HG03196 (cell line): ENCODE measurements at regions not wholly inside any gene's neighbourhood (a gene's known extent, or its start where the extent isn't known, plus 50 kb on each side); places are given as distances from the start of the nearest gene placed in this dataset.
A peak's percentile ranks its signal among the peaks of the same experiment; 100 is the strongest.
"Not testable (repeated sequence)": the region's sequence is repeated elsewhere in the genome, so short reads cannot be mapped to it uniquely, and the experiment has no call there.

ENCODE experiments used
- ATAC-seq: cut with Tn5 transposase; IDR thresholded peaks from one replicate; pipeline ENCODE4 v1.9.1; 2021; ENCODE audit not compliant: unreplicated experiment

DNA sequence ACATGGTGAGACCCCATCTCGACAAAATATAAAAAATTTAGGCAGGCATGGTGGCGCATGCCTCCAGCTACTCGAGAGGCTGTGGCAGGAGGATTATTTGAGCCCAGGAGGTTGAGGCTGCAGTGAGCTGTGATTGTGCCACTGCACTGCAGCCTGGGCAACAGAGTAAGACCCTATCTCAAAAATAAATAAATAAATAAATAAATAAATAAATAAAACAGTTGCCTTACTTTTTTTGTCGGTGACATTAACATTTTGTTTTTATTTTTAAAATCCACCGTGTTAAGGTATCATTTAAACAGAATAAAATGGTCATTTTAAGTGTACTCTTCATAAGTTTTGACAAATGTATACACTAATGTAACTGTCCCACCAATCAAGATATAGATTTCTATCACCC is 57.0 kb downstream of the RASL11A start:
- ATAC-seq = no peak

GRCh38 chr13:27329210-27329609 is 58.6 kb downstream of the RASL11A start:
- ATAC-seq = no peak

- no peak for ATAC-seq
These were observed 64.3 kb downstream of the RASL11A start for GRCh38 chr13:27334774-27335435.

- no peak for ATAC-seq
These were observed 65.5 kb downstream of the RASL11A start for GRCh38 chr13:27336014-27336673.

GRCh38 chr13:27338207-27338606 is 67.6 kb downstream of the RASL11A start:
- ATAC-seq = no peak

GRCh38 chr13:27338816-27339215 is 68.2 kb downstream of the RASL11A start:
- no peak for ATAC-seq

- ATAC-seq = no peak
These were observed 68.7 kb downstream of the RASL11A start for GRCh38 chr13:27339299-27339698.

GRCh38 chr13:27341616-27342015 is 71.0 kb downstream of the RASL11A start:
- ATAC-seq = no peak

DNA sequence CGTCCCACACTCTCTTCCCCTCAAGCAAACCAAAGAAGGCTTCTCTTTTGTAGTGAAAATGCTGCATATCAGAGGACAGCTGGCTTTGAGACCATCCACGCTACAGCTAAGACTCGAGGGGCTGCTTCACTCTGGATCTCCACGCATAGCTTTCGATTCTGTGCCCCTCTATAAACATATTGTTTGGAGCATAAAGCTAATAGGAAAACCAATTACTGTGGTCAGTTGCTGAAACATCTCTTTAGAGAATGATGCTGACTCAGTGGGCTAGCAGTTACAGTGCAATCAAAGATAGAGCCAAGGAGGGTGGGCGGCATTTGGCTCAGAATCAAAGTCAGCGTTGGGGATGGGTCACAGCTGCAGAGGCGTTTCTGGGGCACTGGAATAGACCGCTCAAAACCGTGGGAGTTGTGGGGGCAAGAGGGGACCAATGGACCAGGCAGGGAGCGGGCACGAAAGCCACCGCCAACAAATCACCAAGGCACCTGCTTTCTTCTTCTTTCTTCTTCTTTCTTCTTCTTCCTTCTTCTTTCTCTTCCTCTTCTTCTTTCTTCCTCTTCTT is 76.7 kb downstream of the RASL11A start:
- ATAC-seq = no peak

GRCh38 chr13:27348461-27348860 is 76.0 kb upstream of the GTF3A start:
- no peak for ATAC-seq

DNA sequence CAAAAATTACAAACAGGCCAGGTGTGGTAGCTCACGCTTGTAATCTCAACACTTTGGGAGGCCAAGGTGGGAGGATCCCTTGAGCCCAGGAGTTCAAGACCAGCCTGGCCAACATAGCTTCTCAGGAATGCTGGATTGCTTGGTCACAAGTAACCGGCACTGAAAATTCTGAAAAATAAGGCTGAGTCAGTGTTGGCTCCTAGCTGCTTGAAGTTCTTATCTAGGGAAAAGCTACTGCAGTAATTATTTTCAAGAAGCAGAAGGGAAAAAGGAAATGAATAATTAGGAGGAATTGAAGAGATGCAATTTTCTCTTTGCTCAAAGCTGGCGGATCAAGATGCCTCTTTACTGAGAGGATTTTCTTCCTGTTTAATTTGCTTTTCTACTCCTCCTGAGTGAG is 75.0 kb upstream of the GTF3A start:
- ATAC-seq = no peak

DNA sequence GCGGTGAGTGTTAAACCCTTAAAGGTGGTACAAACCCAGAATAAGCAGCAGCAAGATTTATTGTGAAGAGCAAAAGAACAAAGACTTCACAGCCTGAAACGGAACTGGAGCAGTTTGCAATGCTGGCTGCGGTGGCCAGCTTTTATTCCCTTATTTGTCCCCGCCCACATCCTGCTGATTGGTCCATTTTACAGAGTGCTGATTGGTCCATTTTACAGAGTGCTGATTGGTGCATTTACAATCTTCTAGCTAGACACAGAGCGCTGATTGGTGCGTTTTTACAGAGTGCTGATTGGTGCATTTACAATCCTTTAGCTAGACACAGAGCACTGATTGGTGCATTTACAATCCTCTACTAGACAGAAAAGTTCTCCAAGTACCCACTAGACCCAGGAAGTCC is 73.6 kb upstream of the GTF3A start:
- not testable (repeated sequence) for ATAC-seq

DNA sequence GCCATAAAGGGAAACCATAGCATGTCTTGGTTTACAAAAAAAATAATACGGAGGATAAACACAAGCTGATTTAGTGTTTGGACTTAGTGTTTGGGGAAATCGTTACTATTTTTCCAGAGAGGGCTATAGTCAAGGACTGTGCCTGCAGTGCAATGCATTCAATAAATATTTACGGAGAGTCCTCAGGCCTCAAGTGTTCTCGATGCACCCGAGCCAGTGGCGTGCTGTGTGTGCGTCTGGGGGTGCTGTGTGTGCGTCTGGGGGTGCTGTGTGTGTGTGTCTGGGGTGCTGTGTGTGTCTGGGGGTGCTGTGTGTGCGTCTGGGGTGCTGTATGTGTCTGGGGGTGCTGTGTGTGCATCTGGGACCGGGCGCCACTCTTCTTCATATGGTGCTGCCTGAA is 71.7 kb upstream of the GTF3A start:
- ATAC-seq = no peak

DNA sequence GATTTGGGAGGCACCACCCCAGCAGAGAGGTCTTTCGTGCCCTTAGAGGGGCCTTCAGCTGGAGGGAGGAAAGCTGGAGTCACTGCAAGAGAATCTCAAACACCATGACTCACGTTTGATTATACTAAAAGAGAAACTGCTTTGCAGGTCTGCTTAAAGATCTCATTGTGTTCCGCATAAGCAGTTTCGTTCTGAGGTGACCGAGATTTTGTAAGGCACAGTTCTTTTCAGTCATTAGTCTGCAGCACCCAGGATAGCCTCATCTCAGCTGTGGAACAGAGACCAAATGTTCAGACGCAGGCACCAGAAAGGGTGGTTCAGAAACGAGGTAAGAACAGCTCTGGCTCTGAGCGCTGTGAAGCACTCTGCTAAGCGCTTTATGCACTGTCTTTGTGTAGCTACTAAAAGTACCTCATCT is 71.2 kb upstream of the GTF3A start:
- ATAC-seq = peak; percentile 96

DNA sequence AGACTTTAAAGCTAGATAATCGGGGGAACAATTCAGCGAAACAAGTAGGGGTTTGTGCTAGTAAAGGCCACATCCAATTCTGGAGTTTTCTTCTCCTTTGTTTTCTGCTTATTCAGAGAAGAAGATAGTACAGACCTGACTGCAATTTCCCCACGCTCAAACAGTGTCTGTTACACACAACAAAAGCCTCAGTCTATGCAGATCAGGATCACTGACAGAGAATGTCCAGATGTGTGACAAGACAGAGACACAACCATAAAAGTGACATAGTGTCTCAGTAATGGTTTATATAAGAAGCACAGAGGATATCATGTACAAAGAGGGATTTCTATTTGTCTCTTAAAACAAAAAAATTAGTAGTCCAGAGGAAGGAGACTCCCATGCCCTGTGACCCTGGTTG is 70.7 kb upstream of the GTF3A start:
- no peak for ATAC-seq

- ATAC-seq = no peak
These were observed 70.0 kb upstream of the GTF3A start for GRCh38 chr13:27354379-27354778.

- ATAC-seq = no peak
These were observed 68.5 kb upstream of the GTF3A start for GRCh38 chr13:27355894-27356293.

DNA sequence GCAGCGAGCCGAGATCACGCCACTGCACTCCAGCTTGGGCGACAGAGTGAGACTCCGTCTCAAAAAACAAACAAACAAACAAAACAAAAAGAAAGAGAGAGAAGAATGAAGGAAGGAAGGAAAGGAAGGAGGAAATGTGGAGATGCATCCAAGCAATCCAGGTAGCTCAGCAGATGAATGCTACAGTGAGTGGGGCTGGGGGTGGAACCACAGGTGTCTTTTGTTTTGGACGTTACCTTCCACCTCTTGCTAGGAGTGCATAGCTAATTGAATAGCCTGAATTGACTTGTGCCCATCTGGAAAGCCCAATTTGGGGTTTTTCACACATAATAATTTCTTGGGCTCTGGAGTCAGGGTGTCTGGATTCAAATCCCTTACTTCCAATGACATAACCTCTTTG is 66.0 kb upstream of the GTF3A start:
- no peak for ATAC-seq

GRCh38 chr13:27359199-27359821 is 65.1 kb upstream of the GTF3A start:
- no peak for ATAC-seq

GRCh38 chr13:27360562-27360961 is 63.9 kb upstream of the GTF3A start:
- no peak for ATAC-seq

DNA sequence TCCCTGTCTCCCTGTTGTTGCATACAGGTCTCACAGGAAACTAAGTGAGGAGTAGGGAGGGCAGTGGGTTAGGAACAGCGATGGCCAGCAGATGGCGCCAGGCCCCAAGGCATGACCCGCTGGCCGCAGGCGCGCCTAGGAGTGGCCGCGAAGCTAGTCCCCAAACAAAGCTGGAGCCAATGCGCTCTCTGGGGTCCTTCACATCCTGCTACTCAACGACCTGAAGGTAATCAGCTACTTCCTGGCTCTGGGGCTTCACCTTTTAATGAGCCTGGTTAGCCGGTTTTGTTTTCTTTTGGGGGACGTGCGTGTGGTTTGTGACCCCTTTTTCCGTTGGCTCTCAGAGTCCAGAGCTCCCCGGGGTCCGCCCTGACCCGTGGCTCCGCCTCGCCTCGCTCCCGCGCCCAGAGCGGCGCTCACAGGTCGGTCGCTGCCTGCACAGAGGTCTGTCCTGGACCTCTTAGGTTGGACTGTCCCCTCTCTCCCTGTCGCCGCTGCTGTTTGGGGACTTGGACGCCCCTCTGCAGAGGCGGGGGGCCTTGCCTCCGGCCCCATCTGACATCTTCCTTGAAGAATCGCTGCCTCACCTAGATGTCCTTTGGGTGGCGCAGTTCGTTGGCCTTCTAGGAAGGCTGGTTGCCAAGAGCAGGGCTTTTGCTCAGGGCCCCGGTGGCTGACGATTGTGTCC is 62.2 kb upstream of the GTF3A start:
- ATAC-seq = no peak

DNA sequence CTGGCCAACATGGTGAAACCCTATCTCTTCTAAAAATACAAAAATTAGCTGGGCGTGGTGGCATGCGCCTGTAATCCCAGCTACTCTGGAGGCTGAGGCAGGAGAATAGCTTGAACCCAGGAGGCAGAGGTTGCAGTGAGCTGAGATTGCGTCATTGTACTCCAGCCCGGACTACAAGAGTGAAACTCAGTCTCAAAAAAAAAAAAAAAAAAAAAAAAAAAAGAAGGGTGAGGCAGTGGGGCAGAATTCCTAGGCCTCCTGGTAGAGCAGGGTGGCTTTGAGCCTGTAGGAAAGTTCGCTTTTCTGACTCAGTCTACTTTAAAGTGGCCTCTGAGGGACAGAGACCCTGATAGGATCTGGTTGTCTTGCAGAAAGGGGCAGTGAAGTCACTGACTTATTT is 60.8 kb upstream of the GTF3A start:
- not testable (repeated sequence) for ATAC-seq
